ENCODE measurements at regions not wholly inside any gene's neighbourhood (a gene's known extent, or its start where the extent isn't known, plus 50 kb on each side); places are given as distances from the start of the nearest gene placed in this dataset.

DNA sequence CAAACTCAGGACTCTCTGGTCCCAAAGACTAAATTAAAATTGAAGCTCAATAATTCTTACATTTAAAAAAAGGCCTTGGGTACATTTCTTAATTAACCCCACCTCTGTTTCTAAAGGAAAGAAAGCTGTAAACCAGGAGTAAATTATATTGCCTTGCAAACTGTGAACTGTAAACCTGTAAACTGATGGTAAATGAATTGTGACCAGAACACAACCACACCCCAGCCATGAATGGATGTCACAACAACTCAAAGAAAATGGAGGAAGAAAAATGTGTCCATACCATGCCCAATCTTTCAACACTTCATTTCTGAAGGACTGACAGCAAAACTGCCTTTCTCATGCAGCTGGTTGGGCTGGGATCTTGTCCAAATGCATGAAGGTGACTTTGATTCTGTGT is 171.3 kb upstream of the C1orf87 start:
- no peak overlapping the region for H3K4me2 ChIP-seq
- H3K27me3 ChIP-seq (ENCODE audit: insufficient read depth, low read depth): no peaks in the 10 kb centered on the region
- no peak overlapping the region for H3K27ac ChIP-seq
- H3K79me2 ChIP-seq (ENCODE audit: insufficient read depth, low read depth): no peaks in the 10 kb centered on the region
- TF ChIP-seq, protein P1, sequence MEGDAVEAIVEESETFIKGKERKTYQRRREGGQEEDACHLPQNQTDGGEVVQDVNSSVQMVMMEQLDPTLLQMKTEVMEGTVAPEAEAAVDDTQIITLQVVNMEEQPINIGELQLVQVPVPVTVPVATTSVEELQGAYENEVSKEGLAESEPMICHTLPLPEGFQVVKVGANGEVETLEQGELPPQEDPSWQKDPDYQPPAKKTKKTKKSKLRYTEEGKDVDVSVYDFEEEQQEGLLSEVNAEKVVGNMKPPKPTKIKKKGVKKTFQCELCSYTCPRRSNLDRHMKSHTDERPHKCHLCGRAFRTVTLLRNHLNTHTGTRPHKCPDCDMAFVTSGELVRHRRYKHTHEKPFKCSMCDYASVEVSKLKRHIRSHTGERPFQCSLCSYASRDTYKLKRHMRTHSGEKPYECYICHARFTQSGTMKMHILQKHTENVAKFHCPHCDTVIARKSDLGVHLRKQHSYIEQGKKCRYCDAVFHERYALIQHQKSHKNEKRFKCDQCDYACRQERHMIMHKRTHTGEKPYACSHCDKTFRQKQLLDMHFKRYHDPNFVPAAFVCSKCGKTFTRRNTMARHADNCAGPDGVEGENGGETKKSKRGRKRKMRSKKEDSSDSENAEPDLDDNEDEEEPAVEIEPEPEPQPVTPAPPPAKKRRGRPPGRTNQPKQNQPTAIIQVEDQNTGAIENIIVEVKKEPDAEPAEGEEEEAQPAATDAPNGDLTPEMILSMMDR (conservative IDR thresholded peaks at IDR 0.05; ENCODE audit: low read depth, low read length): no peak
- H3K9ac ChIP-seq: no peak overlapping the region
- H4K20me1 ChIP-seq (ENCODE audit: insufficient read depth): no peaks in the 10 kb centered on the region
- no peaks in the 10 kb centered on the region for H3K36me3 ChIP-seq (ENCODE audit: insufficient read depth)
- H3K4me3 ChIP-seq (IDR thresholded peaks at IDR 0.05; ENCODE audit: insufficient read depth, low read depth, low read length): no peak overlapping the region
- no peak overlapping the region for H2AFZ ChIP-seq (ENCODE audit: low read depth)
- no peaks in the 10 kb centered on the region for H3K4me1 ChIP-seq (ENCODE audit: low read depth, poor library complexity, severe bottlenecking)

DNA sequence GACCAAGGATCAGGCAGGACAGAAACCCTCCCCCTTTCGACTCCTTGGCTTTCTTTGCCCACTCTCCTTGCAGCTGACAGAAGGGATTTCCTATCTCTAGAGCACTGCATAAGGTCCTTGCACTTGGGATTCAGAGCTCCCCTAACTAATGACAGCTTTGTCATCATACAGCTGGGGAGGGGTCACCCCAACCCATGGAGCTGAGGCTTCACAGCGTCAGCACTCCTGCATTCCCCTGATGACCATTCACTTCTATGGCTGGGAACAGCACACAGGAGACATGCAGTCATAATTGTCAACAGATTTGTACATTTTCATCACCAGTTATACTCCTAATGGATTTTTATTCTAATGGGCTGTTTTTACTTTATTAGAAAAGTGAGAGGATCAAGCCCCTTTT is 161.7 kb upstream of the C1orf87 start:
- H3K27ac ChIP-seq: no peak overlapping the region
- H3K4me2 ChIP-seq: no peak overlapping the region
- H3K79me2 ChIP-seq (ENCODE audit: insufficient read depth, low read depth): no peaks in the 10 kb centered on the region
- H3K4me1 ChIP-seq (ENCODE audit: low read depth, poor library complexity, severe bottlenecking): no peaks in the 10 kb centered on the region
- H3K27me3 ChIP-seq (ENCODE audit: insufficient read depth, low read depth): no peaks in the 10 kb centered on the region
- TF ChIP-seq, protein P1 (conservative IDR thresholded peaks at IDR 0.05; ENCODE audit: low read depth, low read length): no peak
- no peak overlapping the region for H3K9ac ChIP-seq
- H3K4me3 ChIP-seq (IDR thresholded peaks at IDR 0.05; ENCODE audit: insufficient read depth, low read depth, low read length): no peak overlapping the region
- H2AFZ ChIP-seq (ENCODE audit: low read depth): no peak overlapping the region
- H4K20me1 ChIP-seq (ENCODE audit: insufficient read depth): no peaks in the 10 kb centered on the region
- no peaks in the 10 kb centered on the region for H3K36me3 ChIP-seq (ENCODE audit: insufficient read depth)

DNA sequence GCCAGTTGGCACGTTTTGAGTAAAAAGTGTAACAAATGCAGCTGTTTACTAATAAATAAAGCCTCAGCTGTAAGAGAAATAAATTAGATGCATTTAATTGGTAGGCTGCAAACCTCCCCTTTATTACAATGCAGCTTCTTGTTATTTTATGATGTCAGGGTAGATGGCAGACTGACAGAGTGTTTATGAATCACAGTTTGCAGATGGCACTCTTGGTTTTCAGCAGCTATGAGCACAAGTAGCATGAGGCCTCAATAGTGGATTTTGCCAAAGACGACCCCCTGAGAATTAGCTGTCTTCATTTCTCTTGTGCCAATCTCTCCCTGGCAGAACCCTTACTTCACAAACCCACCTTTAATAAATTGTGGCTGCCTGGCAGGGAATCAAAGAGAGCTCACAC is 161.2 kb upstream of the C1orf87 start:
- no peaks in the 10 kb centered on the region for H3K27me3 ChIP-seq (ENCODE audit: insufficient read depth, low read depth)

DNA sequence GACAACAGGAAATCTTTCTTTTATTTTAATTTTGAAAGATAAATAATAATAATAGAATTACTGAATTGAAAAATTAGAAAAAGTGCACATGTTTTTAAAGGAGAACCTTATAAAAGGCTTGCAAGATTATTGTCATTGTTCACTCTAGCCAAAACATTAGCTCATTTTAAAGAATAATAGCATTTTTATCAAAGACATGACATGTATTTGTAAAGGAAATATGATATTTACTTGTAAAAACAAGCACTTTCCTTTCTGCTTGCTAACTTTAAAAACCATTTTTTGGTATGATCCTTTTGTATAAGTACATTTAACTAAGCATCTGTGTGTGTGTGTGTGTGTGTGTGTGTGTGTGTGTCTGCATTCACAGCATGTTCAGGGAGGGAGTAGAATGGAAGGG is 156.3 kb upstream of the C1orf87 start:
- no peak overlapping the region for H3K4me2 ChIP-seq
- no peaks in the 10 kb centered on the region for H3K4me1 ChIP-seq (ENCODE audit: low read depth, poor library complexity, severe bottlenecking)
- H3K36me3 ChIP-seq (ENCODE audit: insufficient read depth): no peaks in the 10 kb centered on the region
- TF ChIP-seq, protein P1 (conservative IDR thresholded peaks at IDR 0.05; ENCODE audit: low read depth, low read length): no peak
- no peak overlapping the region for H3K9ac ChIP-seq
- H3K27ac ChIP-seq: no peak overlapping the region
- H3K4me3 ChIP-seq (IDR thresholded peaks at IDR 0.05; ENCODE audit: insufficient read depth, low read depth, low read length): no peak overlapping the region
- H3K27me3 ChIP-seq (ENCODE audit: insufficient read depth, low read depth): no peaks in the 10 kb centered on the region
- no peaks in the 10 kb centered on the region for H4K20me1 ChIP-seq (ENCODE audit: insufficient read depth)
- no peak overlapping the region for H2AFZ ChIP-seq (ENCODE audit: low read depth)
- no peaks in the 10 kb centered on the region for H3K79me2 ChIP-seq (ENCODE audit: insufficient read depth, low read depth)

More for the DNA sequence above, 161.2 kb upstream of the C1orf87 start:
- no peak overlapping the region for H3K4me2 ChIP-seq
- no peak overlapping the region for H3K27ac ChIP-seq
- H4K20me1 ChIP-seq (ENCODE audit: insufficient read depth): no peaks in the 10 kb centered on the region
- TF ChIP-seq, protein P1 (conservative IDR thresholded peaks at IDR 0.05; ENCODE audit: low read depth, low read length): no peak
- H3K36me3 ChIP-seq (ENCODE audit: insufficient read depth): no peaks in the 10 kb centered on the region
- H2AFZ ChIP-seq (ENCODE audit: low read depth): no peak overlapping the region
- H3K4me3 ChIP-seq (IDR thresholded peaks at IDR 0.05; ENCODE audit: insufficient read depth, low read depth, low read length): no peak overlapping the region
- no peaks in the 10 kb centered on the region for H3K4me1 ChIP-seq (ENCODE audit: low read depth, poor library complexity, severe bottlenecking)
- no peak overlapping the region for H3K9ac ChIP-seq
- H3K79me2 ChIP-seq (ENCODE audit: insufficient read depth, low read depth): no peaks in the 10 kb centered on the region
